Ammon's horn (tissue), 1 donor: ENCODE measurements at regions not wholly inside any gene's neighbourhood (a gene's known extent, or its start where the extent isn't known, plus 50 kb on each side); places are given as distances from the start of the nearest gene placed in this dataset.
"Not testable (repeated sequence)": the region's sequence is repeated elsewhere in the genome, so short reads cannot be mapped to it uniquely, and the experiment has no call there.

ENCODE experiments used
- DNase-seq: peaks from one replicate; pipeline ENCODE4 v3.0.0-alpha.2; 2016; ENCODE audit warnings: low spot score

DNA sequence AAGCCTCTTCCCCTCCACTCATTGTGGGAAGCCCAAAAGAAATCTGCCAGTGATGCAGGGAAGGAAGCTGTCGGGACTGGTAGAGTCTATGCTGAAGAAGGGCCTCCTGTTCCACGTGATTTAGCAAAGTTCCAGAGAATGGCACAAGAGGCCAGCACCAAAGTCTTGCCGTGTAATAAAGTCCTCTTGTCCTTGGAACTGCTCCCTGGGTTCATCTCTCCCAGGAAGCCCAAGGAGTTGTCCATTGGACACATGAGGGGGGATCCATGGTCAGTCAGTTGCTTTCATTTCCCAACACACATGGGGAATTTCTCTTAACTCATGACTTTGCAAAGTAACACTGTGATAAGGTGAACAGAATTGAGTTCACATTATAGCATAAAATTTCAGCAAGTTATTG, 116.1 kb upstream of the RAB4A start:
- DNase-seq: no peak

DNA sequence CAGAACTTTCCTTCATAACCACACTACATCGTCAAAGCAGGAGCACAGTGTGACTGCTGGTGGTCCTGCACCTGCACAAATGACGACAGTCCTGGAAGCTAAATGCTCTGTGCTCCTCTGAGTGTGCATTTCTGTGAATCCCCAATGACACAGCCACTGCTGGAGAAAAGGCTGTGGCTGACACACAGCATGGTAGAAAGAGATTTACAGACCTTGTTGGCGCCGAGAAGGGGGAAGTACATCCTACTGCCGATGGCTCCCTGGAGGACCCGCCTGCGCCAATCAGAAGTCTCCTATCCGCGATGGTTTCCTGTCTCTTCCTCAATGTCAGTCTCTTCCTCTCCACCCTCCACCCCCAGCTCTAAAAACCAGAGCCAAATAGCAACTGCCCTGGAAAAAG, 115.4 kb upstream of the RAB4A start:
- peak; percentile 29 for DNase-seq

DNA sequence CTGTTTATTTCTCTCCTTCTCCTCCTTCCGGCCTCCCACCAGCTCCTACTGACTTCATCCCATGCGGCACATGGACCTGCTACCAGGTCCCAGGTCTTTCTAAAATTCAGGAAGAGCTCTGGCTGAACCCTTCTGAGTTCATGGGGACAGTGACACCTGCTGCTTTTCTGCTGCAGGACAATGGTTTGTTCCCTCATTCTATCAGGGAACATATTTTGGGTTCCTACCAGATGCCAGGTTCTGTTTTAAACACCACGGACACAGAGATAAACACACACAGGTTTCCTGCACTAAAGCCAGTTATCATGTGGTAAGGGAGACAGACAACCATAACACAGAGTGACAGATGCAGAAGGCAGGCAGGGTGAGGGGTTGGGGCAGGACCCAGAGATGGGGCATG, 114.0 kb upstream of the RAB4A start:
- DNase-seq: no peak

DNA sequence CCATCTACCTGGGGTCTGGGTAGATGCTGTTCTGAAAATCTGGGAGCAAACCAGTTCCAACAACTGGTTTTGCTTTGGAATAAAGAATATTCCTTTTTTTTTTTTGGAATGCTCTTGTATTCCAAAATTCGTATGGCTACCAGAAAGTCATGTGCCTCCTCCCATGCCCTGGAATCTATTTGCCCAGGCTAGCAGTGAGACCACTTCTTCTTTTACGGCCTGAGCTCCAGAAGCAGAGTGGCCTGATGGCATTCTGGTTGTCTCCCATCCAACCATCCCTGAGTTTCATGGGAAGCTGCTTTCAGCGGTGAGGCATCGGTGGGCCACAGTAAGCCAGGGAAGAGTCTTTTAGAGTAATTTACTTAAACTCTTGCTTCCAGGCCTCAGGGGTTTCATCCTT, 113.4 kb upstream of the RAB4A start:
- DNase-seq: no peak

- DNase-seq: peak; percentile 36
Observed at GRCh38 chr1:229158341-229158921, 112.5 kb upstream of the RAB4A start.

- DNase-seq: no peak
Observed at GRCh38 chr1:229158927-229159326, 112.0 kb upstream of the RAB4A start.

DNA sequence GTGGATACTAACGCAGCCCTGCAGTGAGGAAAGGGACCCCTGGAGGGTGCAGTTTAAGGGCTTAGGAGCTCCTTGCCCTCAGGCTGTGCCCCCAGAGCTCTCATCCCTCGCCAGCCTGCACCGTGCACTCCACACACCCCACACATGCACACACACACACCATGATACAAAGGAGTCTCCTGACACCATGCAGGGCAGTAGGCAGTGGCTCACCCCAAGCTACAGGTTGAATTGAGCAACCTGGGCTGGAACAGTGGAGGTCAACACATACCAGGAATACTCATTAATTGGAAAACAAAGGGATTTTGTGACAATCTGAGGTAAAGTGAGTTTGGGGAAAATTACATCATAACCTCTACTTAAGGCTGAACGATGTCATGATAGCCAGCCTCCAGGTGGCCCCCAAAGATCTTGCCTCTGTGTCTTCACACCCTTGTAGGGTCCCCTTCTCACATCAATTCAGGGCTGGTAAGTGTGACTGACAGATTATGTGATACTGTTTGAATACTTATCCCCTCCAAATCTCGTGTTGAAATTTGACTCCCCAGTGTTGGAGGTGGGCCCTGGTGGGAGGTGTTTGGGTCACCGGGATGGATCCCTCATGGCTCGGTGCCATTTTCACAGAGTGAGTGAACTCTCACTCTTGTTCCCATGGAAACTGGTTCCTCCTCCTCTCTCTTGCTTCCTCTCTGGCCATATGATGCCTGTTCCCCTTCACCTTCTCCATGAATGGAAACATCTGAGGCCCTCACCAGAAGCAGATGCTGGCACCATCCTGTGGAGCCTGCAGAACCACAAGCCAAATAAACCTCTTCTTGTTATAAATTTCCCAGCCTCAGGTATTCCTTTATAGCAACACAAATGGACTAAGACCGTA, 111.0 kb upstream of the RAB4A start:
- DNase-seq: no peak

GRCh38 chr1:229161740-229162139, 109.2 kb upstream of the RAB4A start:
- no peak for DNase-seq

GRCh38 chr1:229162825-229163515, 107.9 kb upstream of the RAB4A start:
- DNase-seq: no peak

- no peak for DNase-seq
Observed at GRCh38 chr1:229164348-229164747, 106.6 kb upstream of the RAB4A start.

GRCh38 chr1:229164836-229165735, 105.8 kb upstream of the RAB4A start:
- no peak for DNase-seq

DNA sequence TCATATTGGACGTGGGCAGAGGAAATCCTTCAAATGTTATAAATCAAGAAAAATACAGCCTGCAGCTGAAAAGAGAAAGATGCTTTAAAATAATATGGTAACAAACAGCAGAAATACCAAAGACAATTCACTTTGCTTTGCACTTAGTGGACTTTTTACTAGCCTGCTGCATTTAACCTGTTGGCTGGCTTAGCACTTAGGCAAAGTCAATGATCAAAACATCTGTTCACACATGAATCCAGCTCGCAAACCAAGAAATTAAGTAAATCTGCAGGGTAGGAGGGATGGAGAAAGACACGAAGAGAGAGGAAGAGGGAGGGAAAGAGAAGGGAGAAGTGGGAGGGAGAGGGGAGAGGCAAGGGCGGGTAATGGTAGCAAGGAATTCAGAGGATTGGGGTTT, 103.6 kb upstream of the RAB4A start:
- no peak for DNase-seq

GRCh38 chr1:229169399-229169798, 101.5 kb upstream of the RAB4A start:
- DNase-seq: no peak

DNA sequence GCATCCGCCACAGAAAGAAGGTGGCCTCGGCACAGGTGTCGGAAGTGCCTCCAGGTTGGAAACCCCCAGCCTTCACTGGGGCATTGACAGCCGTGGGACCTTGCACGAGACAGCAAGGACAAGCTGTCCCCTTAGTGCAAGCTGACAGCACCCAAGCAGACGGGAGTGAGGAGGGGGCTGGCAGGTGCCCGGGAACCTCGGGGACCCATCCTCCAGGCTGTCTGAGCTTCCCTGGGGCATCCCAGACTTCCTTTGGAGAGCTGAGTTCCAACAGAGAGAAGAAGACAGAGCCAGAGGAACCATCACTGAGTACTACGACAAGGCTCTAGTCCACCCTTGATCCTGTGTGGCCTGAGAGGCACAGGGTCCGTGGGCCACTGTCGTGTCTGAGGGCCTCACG, 100.6 kb upstream of the RAB4A start:
- no peak for DNase-seq

DNA sequence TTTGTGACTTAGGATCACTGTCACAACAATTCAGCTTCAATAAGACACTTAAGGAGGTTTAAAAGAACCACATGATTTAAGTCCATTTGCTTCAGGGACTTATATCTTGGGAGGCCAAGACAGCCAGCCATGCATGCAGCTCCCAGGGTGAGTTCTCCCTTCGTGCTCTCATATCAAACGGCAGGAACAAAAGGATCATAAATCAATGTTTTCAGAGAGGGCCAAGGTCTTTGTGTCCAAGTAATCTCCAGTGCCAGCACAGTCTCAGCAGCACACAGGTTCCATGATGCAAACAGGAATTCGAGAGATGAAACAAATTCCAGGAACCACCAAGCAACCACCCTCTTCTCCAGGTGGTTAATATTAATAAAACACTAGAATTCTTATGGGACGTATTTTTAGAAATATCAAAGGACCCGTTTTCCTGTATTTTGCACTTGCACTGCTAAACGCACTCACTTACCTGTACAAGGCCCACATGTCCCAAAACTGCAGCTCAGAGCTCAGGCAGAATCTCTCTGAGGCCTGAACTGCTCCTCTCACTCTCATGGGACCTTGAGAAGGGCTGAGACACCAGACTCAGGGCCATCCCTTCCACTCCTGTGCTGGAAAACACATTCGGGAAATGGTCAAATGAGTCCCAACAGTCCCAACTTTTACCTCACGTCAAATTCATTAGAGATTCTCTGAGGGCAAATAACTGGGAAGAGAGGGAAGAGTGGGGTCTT, 100.0 kb upstream of the RAB4A start:
- no peak for DNase-seq

DNA sequence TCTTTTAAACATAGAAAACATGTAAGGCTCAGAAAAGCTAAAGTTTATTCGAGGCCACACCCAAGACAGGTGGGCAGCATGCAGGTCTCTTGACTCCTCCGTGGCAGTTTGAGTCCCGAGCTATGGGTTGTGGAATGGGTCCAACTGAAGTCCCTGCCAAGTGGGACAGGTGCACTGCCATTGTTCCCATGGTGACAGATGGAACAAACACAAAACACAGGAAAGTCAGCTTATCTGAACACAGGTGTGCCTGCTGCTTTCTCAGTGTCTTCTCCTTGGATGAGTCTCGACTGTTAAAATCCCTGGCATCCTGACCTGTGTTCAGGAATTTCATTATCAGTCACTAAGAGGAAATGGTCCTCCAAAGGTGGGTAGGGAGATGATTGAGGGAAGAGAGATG, 99.0 kb upstream of the RAB4A start:
- no peak for DNase-seq

DNA sequence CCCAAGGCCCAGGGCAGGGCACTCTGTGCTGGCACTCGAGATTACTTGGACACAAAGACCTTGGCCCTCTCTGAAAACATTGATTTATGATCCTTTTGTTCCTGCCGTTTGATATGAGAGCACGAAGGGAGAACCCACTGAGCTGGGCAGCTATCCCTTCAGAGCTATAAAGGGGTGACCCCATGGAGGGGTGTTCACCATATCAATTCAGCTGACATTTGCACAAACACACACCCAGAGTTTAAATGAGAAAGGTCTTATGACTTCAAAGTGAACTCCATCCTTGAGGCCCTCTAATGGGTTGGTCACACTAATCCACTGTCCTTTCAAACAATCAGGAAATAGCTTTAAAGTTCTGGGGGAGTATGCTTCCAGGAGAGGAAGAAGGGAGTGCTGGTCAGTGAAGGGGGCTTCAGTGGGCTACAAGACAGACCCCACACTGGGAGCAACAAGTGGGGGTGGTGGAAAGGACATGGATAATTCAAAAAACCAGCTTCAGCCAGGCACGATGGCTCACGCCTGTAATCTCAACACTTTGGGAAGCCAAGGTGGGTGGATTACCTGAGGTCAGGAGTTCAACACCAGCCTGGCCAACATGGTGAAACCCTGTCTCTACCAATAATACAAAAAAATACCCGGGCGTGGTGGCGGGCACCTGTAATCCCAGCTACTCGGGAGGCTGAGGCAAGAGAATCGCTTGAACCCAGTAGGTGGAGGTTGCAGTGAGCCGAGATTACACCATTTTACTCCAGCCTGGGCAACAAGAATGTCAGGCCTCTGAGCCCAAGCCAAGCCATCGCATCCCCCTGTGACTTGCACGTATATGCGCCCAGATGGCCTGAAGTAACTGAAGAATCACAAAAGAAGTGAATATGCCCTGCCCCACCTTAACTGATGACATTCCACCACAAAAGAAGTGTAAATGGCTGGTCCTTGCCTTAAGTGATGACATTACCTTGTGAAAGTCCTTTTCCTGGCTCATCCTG, 97.1 kb upstream of the RAB4A start:
- DNase-seq: not testable (repeated sequence)

DNA sequence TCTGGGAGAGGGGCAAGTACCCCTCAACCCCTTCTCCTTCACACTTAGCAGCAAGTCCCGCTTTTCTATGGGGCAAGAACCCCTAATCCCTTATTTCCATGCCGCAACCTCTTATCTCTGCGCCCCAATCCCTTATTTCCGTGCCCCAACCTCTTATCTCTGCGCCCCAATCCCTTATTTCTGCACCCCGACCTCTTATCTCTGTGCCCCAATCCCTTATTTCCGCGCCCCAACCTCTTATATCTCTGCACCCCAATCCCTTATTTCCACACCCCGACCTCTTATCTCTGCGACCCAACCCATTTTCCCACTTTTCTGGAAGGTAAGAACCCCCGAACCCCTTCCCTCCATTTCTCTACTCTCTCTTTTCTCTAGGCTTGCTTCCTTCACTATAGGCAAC, 95.6 kb upstream of the RAB4A start:
- DNase-seq: not testable (repeated sequence)

DNA sequence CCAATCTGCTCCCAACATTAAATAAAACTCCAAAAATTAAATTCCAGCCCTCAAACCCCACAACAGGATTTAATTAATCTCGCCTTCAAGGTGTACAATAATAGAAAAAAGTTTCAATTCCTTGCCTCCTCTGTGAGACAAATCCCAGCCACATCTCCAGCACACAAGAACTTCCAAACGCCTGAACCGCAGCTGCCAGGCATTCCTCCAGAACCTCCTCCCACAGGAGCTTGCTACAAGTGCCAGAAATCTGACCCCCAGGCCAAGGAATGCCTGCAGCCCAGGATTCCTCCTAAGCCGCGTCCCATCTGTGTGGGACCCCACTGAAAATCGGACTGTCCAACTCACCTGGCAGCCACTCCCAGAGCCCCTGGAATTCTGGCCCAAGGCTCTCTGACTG, 94.5 kb upstream of the RAB4A start:
- DNase-seq: not testable (repeated sequence)

DNA sequence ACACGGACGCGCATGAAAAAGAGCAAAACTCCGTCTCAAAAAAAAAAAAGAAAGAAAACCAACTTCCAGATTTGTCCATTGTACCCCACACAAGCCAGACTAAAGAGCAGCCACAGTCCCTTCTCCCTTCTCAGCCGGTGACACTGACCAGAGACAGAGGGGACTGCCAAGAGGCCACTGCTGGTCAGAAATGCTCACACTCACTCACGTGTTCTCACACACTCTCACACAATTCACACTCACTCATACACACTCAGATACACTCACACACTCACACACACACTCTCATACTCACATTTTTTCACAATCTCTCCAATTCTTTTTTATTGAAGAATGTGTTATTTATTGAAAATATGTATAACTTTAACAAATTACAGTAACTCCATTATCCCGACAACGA, 90.8 kb upstream of the RAB4A start:
- no peak for DNase-seq
